Fibroblast of pulmonary artery (primary cell): ENCODE measurements at regions not wholly inside any gene's neighbourhood (a gene's known extent, or its start where the extent isn't known, plus 50 kb on each side); places are given as distances from the start of the nearest gene placed in this dataset.

Experiments used
- DNase-seq: peaks from one replicate; pipeline ENCODE4 v3.0.0-alpha.2; 2010; ENCODE audit warnings: low read depth
- H3K4me3 ChIP-seq: replicated peaks from 2 replicates; pipeline ENCODE4 v1.5.1; 2011; ENCODE audit warnings: low read depth, mild to moderate bottlenecking, control low read depth, low read length, moderate library complexity
- CTCF ChIP-seq: IDR thresholded peaks from 2 replicates; pipeline ENCODE4 v1.5.1; 2011; ENCODE audit warnings: mild to moderate bottlenecking, control low read depth, low read length, inconsistent platforms; ENCODE audit errors: missing control alignments

DNA sequence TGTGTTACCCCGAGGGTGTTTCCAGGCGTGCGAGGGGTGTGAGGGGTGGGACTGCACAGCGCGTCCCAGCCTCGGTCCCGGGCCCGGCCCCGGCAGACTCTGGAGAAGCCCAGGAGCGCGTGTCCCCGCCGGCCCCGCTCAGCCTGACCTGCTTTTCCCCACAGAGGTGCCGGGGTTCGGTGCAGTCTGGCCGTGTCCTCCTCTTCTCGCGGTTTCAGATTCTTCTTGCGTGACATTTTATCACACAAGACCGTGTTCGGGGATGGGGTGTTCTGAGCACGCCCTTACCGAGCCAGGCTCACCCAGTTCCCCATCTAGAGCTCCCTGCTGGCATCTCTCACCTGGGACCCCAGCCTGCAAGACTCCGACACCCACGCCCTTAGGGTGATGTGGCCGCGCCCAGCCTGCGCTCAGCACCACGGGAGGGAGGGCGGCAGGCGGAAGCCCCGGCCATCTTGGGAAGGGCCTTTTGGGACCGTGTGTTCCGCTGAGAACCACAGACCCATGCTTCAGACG is 775.6 kb downstream of the BRD1 start:
- no peak for DNase-seq
- TF ChIP-seq CTCF, result no peak
- no peak overlapping the region for H3K4me3 ChIP-seq

DNA sequence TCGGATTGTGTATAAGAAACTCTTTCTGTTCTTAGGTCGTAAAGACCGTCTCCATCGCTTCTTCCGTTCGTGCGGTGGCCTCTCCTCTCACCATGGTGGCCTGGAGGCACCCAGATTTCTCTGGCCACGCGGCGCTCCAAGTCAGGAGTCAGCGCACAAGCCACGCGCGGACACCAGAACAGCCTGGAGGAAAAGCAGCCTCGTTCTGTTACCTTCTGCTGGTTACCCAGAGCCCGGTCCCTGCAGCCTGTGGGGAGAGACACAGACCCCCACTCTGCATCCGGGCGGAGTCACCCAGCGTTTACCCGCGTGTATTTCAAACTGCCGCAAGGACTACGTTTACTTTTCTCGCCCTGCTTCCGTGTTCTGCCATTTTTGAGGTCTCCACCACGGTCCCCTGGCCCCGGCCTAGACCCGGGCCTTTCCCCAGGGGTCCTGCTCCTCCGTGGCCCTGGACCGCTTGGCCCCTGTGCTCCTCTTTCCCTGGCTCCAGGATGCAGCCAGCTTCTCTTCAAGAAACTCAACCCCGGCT is 776.1 kb downstream of the BRD1 start:
- DNase-seq, result no peak
- no peak overlapping the region for H3K4me3 ChIP-seq
- no peak for TF ChIP-seq CTCF

GRCh38 chr22:49049691-49050090 is 778.0 kb downstream of the BRD1 start:
- H3K4me3 ChIP-seq, result no peak overlapping the region
- DNase-seq, result no peak
- TF ChIP-seq CTCF, result no peak

GRCh38 chr22:49048591-49048990 is 779.1 kb downstream of the BRD1 start:
- DNase-seq, result no peak
- no peak overlapping the region for H3K4me3 ChIP-seq
- TF ChIP-seq CTCF, result no peak

- TF ChIP-seq CTCF, result no peak
- H3K4me3 ChIP-seq, result no peak overlapping the region
- no peak for DNase-seq
These were observed 780.2 kb downstream of the BRD1 start for GRCh38 chr22:49047447-49047846.

- TF ChIP-seq CTCF, result no peak
These were observed 780.9 kb downstream of the BRD1 start for GRCh38 chr22:49046546-49047361.

More at GRCh38 chr22:49046546-49047361, 780.9 kb downstream of the BRD1 start:
- H3K4me3 ChIP-seq, result no peak overlapping the region
- DNase-seq, result no peak
